ENCODE measurements at regions not wholly inside any gene's neighbourhood (a gene's known extent, or its start where the extent isn't known, plus 50 kb on each side); places are given as distances from the start of the nearest gene placed in this dataset.

GRCh38 chrX:121114691-121115090, 67.3 kb downstream of the GLUD2 start:
- H3K9me3 ChIP-seq (replicated peaks; ENCODE audit: control insufficient read depth, insufficient read depth, low read length): no peaks in the 10 kb centered on the region; the same call in 2 of the 3 replicates
- H3K4me3 ChIP-seq: no peak overlapping the region
- no peak for TF ChIP-seq SRF (IDR thresholded peaks at IDR 0.05; ENCODE audit: low read depth in 2 of 2, low read length in 2 of 2)
- TF ChIP-seq NR2C2 (IDR thresholded peaks at IDR 0.05; ENCODE audit: borderline replicate concordance, control insufficient read depth, insufficient read length, low read depth): no peak
- no peak for TF ChIP-seq NFIC (IDR thresholded peaks at IDR 0.05; ENCODE audit: low read depth, low read length)
- no peak for TF ChIP-seq FOS (IDR thresholded peaks at IDR 0.05; ENCODE audit: borderline replicate concordance, extremely low read depth, insufficient read length)
- TF ChIP-seq LARP7 (IDR thresholded peaks at IDR 0.05): no peak
- no peak for TF ChIP-seq ZNF217 (IDR thresholded peaks at IDR 0.05)
- no peak for TF ChIP-seq TARDBP (IDR thresholded peaks at IDR 0.05; ENCODE audit: borderline replicate concordance)
- no peak for TF ChIP-seq CBX3 (IDR thresholded peaks at IDR 0.05; ENCODE audit: borderline replicate concordance, low read depth)
- H3K4me2 ChIP-seq (ENCODE audit: control insufficient read depth, insufficient read depth): no peak overlapping the region
- H2AFZ ChIP-seq (ENCODE audit: control insufficient read depth, low read depth, low read length): no peak overlapping the region
- H3K9ac ChIP-seq (ENCODE audit: control insufficient read depth, insufficient read depth, low read length): no peak overlapping the region
- SMC1A ChIA-PET (ENCODE audit: uncharacterized antibody, unreplicated experiment): interaction anchor here (1.1 to 1.4 kb wide), 2 partner anchors 8 to 29 kb away, joined by 4 read pairs; no protein-coding TSS in a partner anchor
- no TSS peak for BruUV-seq (replicated peaks)
- intact Hi-C loops (cut with micrococcal nuclease; ENCODE audit: unreplicated experiment): loop anchor here (10.0 kb wide), 1 partner anchor 190 kb away; no protein-coding TSS in a partner anchor
- POLR2A ChIA-PET: no interaction called here
- no peaks in the 10 kb centered on the region for H4K20me1 ChIP-seq (ENCODE audit: control insufficient read depth, insufficient read depth)
- 0% methylated on average over 1 of the region's 1 CpG for WGBS (ENCODE audit: insufficient coverage, insufficient replicate concordance, low lambda C conversion rate, missing lambda C conversion rate)
- H3K36me3 ChIP-seq (ENCODE audit: control insufficient read depth in 2 of 2, insufficient read depth in 2 of 2, low read length in 1 of 2): no peaks in the 10 kb centered on the region
- ATAC-seq: no peak
- no peaks in the 10 kb centered on the region for H3K79me2 ChIP-seq (ENCODE audit: control insufficient read depth, insufficient read depth, low read length)
- H3K27me3 ChIP-seq (replicated peaks in 1 of 2; ENCODE audit: control insufficient read depth in 2 of 2, insufficient read depth in 2 of 2, low read length in 1 of 2): no peaks in the 10 kb centered on the region
- no peak for FAIRE-seq
- H3K27ac ChIP-seq (ENCODE audit: control insufficient read depth, insufficient read depth): no peak overlapping the region
- in situ Hi-C loops (cut with MboI): no loop called here
- no peaks in the 10 kb centered on the region for H3K4me1 ChIP-seq (ENCODE audit: control insufficient read depth, insufficient read depth, low read length)
- no peak for DNase-seq (ENCODE audit: low read depth, low spot score)
- CTCF ChIA-PET: interaction anchor here (1.0 to 1.1 kb wide), 2 partner anchors 27 to 142 kb away, joined by 3 read pairs; no protein-coding TSS in a partner anchor
- RAD21 ChIA-PET (ENCODE audit: unreplicated experiment): no interaction called here

Data from GM12878 (cell line).